ENCODE measurements at regions not wholly inside any gene's neighbourhood (a gene's known extent, or its start where the extent isn't known, plus 50 kb on each side); places are given as distances from the start of the nearest gene placed in this dataset.
"Not testable (repeated sequence)": the region's sequence is repeated elsewhere in the genome, so short reads cannot be mapped to it uniquely, and the experiment has no call there.

DNA sequence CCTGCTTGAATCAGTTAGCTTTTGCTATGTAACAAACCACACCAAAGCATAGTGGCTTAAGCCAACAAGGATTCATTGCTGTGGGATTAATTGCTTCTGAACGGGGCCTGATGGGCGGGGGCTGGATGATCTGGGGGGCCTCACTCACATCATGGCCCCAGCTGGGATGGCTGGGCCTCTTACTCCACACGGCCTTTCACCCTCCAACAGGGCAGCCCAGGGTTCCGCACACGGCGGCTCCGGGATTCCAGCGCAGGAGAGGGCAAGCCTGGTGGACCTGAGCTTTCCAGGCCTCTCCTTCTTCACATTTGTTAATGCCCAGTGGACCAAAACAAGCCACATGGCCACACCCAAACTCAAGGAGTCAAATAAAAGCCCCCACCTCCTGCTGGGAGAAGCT is 86.3 kb upstream of the PHLPP1 start:
- DNase-seq, result no peak

DNA sequence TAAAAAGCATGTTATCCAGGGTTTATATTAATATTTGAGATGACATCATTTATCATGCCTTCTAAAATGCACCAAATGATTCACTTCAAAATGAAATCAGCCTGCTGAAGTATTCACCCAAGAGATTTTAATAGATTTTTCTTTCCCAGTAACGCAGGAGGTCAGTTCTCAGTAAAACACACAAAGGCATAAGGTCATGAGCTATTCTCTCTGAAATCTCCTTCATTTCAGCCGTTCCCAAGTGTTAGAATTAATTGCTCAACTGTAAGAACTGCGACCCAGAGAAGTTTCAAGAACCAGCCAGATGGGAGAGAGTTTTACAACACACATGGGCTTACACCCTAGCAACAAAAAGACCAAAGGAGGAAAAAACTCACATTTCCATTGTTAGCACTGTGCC is 84.2 kb upstream of the PHLPP1 start:
- peak; percentile 26 for DNase-seq

DNA sequence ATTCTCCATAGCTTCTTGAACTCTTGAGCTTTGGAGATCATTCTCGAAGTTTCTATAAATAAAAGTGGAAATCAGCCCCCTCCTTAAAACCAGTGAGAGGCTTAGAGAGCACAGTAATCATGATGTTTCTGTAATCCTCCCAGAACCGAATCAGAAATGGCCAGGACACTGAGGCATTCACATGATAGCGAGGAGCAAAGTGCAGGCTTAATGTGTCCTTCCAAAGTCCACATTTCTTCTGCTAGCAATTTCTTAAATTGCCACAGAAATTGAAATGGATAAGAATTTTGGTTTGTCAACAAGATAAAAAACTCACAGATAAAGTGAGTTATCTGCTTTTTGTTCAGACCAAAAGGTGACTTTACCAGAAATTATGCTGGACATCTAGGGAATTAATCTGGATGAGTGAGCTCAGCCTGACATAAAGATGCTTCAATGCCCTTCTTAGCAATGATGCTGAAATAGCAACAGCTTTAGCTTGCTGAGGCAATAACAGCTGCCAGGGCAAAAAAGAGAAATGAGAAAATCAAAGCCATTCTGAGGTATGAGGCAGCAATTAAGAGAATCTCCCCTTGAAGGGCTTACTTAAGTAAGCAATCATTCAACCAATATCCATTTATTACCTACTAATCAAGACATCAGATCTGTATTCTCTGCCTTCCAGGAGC is 82.4 kb upstream of the PHLPP1 start:
- no peak for DNase-seq

DNA sequence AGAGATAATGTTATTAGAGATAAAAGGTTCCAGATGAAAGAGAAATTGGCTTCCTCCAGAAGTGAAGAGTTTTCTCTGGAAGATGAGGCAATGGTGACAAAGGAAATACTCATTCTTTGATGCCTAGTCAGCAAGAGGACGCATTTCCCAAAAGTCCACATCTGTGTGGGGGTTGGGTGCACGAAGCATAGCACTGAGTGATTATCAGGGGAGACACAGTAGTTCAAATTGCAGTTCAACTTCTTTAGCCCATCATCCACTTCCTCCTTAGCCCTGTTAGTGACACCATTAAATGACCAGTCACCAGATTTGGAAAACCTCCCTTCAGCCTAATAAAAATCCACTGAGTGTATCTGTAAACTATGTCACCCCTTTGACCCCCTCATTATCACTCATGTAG is 80.9 kb upstream of the PHLPP1 start:
- DNase-seq, result no peak

DNA sequence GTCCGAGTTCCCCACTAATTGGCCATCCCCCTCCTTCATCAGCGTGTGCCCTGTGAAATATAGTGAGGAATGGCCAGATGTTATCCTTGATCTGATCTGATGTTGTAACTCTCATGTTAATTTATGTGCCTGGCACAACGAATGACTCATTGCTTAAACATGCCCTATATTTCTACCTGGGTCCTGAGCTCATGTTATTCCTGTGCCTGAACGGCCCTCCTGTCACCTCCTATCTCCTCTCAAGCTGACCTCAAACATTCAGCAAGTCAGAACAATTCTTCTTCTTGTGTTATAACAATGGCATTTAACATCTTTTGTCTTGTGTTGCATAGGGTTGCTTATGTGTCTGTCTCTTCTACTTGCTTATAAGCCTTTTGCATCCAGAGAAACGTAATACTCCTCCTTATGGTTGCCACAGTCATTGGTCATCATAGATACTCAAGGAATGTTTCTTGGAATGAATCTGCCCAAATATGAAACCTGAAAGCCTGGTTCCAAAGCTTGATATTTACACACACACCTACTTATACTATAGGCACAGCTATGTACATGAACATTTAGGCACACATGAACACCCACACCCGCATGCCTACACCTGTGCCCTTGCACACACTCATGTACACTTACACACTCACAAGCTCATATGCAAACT is 80.2 kb upstream of the PHLPP1 start:
- DNase-seq, result no peak

DNA sequence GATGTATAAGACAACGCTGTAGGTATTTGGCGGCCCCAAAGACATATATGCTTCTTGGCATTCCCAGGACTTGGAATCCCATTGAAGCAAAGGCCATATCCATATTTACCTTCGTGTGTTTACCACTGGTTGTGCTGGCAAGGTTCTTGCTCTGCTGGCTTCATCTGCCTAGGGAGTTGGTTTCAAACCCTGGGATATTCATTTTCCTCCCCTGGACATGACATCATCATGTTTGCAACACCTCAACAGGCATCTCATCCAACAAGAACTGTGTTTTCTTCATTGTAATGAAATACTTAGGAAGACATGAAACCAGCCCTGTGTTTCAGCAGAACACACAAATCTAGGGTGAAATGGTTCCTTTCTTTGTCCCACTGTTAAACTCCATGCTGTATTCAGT is 77.9 kb upstream of the PHLPP1 start:
- DNase-seq, result no peak

DNA sequence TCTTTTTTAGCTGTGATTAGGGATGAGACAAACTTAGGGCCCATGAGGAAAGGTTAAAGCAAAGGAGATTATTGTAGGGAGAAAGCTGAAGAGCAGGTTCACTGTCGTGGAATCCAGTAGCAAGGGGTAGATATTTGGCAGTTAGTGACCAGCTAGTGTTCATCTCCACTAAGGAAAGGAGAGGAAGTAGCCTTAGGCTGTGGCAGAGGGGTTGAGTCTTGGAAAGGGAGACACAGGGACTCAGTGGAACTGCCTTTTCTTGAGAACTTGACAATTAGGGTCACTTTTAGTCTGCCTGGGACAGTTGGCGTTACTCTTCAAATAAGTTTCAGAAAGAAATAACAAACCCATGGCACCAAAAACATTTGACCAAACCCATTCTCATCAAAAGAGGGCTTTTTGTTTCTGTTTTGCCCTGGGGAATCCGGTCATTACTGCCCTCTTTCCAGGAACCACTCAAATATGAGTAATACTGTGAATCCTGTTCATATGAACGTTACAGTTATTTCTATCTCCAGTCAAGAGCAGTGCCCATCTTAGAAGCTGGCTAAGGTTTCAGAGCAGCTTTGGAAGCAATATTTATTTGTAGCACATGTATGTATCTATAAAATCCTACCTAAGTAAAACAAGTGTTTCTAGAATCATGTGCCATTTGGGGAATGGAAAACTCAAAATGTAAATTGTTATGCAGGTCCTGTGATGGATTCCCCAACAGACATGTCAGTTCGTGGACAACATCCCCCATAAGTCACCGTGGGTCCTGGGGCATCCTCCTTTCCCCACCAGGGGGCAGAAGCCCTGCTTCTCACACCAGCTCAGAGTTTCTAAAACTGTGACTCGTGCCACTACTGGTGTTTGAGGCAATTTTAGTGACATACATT is 77.3 kb upstream of the PHLPP1 start:
- DNase-seq, result no peak

DNA sequence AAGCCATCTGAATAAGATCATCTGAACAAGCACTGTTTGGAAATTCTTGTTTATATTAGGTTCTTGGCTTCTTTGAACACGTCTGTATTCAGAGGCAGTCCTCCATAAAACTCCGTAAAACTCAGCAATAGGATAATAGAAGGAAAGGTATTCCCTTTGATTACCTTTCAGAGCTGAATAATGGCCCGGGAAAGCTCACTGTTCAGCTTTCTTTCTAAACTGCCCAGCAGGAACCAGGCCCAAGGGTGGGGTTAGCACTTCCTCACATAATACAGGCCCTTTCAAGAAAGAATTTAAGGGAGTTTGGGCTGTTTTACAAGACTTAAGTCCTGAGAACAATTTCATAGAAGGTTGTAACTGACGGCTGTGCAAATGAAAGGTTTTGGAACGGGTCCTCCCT is 72.2 kb upstream of the PHLPP1 start:
- no peak for DNase-seq

DNA sequence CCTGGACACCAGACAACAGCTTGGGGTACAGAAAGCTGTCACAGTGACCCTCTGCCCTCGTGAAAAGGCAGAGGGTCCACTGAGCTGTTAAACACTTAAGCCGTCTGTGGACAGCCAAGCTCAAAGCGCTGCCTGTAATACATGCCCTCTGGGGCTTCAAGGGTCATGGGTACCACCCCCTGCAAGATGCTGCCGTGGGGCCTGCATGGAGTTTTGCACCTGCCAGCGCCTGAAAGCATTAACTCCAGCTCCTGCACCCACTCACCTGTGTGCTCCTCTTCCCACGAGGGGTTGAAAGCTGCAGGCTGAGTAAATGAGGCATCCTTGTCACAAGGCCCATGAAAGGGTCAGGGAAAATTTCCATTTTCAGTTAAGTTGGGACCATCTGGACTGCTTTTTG is 70.6 kb upstream of the PHLPP1 start:
- DNase-seq, result no peak

DNA sequence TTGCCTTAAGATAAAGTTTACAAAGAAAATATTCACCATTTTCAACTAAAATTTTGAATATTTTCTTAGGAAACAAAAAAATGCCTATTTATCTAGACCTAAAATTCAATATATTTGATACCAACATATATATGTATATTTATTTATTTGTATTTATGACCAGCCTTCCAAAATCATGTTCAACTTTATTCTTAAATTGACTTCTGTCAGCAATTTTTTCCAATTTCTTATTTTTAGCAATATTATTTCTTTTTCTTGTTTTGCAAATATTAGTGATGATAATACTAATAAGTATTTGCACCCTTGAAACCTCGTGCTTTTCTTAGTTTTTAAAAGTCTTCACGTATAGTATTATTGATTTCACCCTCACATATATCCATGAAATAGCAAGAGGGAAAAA is 68.2 kb upstream of the PHLPP1 start:
- DNase-seq, result no peak

DNA sequence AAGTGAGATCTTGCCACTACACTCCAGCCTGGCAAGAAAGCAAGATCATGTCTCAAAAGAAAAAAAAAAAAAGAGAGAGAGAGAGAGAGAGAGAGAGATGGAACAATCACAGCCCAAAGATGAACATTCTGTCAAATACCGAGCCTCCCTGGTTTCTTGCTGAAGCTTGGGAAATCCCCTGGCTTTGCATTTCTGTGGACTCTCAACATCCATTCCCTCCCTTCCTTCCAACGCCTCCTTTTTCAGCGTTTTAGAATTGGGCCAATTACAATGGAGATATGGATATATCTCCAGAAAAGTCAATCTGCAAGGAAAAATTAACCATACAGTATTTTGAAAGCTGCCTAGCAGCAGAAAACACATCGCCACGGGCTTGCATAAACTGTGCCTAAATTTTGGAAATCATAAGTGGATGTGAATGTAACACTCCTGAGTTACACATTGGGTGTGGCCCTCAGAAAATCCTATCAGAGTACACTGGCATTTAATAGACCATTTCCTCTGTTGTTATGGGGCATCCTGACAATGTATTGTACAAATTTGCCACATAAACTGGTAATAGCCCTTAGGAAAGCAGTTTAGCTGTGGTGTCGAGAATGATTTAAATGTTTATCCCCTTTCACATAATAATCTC is 67.2 kb upstream of the PHLPP1 start:
- DNase-seq, result no peak

DNA sequence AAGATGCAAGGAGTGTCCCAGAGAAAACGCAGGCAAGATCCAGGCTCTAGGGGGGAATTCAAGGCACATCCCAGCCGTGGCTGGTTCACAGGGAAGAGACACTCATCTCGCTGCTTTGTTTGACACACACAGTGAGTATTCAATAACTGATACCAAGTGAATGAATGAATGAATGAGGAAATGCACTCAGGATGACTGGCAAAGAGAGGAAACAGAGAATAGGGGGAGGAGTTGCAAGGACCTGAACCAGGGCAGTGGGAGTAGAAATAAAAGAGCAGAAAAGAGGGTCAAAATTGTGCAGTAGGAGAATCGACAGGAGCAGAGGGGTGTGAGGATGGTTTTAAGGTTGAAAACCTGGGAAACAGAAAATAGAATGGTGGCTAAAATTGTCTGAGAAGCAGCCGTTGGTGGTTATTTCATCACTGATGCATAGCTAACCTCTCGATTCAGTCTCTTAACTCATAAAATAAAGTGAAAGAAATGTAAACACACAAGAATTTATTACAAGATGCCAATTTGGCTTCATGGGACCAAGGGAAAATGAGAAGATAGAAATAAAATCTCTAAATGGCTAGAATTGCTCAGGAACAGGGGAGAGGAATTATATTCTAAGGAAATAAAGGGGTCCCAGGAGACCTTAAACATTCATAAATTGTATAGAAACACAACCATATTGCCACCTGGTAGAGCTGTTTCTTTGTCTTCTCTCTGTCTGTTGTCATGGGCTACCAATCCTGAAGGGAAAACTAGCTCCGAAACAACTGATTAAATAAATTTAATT is 63.9 kb upstream of the PHLPP1 start:
- no peak for DNase-seq

DNA sequence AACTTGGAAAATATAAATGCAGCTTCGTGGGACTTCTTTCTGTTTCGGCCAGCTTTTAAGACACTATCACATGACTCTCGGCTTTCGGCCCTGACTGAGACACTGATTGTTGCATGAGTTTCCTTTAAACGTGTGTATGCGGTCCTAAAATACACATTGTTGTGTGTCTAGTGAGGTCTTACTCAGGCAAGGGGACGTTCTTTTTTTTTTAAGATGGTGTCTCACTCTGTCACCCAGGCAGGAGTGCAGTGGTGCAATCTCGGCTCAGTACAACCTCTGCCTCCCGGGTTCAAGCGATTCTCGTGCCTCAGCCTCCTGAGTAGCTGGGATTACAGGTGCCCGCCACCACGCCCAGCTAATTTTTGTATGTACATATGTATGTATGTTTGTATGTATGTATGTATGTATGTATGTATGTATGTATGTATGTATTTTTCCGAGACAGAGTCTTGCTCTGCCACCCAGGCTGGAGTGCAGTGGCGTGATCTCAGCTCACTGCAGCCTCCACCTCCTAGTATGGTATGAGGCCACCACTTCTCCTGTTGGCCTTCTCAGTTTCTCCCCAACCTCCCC is 63.2 kb upstream of the PHLPP1 start:
- DNase-seq, result not testable (repeated sequence)

DNA sequence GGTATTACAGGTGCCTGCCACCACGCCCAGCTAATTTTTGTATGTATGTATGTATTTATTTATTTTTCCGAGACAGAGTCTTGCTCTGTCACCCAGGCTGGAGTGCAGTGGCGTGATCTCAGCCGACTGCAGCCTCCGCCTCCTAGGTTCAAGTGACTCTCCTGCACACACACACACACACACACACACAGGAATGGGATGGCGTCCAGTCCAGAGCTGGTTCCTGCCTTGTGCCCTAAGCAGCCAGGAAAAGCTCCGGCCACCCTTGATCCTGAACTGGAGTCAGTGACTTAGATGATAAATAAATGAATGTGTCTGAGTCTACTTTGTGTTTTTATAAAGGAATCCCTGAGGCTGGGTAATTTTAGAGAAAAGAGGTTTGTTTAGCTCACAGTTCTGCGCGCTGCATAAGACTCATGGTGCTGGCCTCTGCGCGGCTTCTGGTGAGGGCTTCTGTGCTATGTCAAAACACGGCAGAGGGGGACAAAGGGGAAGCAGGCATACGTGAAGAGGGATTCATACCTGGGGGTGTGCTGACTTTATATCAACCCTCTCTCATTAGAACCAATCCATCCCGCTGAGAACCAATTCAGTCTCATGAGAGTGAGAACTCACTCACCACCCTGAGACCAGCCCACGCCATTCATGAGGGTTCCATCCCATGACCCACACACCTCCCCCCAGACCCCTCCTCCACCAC is 59.7 kb upstream of the PHLPP1 start:
- no peak for DNase-seq

DNA sequence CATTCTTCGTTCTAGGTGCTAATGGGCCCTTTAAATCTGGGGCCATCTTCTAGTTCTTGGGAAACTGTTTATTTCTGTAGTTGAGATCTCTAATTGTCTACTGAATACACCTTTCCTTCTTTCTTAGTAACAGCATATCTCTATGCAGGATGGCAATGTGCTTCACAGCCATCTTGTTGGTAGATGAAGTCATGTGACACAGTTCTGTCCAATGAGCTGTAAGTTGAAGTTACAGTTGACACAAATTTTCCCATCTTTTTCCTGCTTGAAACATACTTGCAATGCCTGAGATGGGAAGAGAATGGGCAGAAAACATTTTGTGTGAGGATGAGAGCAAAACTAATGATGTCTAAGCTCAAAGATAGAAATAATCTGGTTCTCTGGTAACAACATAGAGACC is 57.3 kb upstream of the PHLPP1 start:
- no peak for DNase-seq

DNA sequence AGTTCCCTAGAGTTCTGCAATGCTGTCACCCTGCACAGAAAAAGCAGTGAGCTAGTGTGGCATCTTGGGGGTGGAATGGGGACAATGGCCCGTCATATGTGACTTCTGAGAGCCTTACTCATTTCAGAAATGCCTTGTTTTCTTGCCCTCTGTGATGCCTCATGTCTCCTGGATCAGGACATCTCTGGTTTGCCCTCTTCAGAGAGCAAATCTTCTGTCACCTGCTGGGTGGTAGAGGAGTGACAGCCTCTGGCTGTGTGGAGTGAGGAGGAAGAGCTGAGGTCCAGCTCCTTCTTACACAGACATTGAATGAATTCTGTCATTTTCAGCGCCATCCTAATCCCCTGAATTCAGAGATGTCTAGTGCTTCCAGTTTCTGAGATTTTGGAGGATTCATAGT is 55.6 kb upstream of the PHLPP1 start:
- DNase-seq, result no peak

DNA sequence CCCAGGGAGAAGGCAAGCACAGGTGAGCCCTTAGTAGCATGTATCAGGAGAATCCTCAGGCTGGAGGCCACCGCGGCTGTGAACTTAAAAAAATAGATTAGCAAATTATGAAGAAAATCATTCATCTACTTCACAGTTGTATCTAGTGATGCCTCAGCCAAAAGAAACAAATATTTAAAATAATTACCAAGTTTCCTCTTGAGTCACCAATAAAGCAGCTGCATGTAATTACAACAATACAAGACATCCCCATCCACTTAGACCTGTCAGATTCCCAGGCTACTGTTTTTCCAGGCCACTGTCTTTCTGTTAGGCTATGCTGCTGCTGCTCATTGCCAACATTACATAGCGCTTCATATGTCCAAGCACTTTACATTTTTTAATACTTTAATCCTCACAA is 54.6 kb upstream of the PHLPP1 start:
- peak; percentile 3 for DNase-seq

DNA sequence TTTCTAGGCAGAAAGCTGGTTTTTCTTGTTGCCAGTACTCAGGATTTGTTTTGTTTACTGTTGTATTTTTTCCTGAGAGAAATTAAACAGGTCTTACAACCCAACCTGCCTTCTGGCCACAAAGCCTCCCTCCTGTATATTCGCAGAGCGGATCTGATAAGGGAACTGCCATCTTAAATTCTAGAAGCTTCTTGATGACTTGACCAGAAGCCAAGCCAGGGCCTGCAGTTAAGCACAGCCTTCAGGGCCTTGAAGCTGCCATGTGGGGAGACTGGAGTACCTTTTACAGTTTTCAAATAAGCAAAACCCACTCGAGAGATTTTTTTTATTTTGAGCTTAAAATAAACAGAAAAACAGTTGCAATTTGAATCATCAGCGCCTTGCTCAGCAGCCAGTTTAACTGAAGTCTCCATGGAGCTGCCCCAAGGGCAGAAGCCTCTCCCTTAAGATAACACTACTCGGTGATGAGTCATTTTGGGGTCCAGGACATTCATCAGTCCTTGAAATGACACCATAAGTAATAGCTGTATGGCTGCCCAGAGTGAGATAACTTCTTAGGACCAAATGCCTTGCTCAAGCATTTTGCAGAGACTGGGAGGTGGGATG is 51.5 kb upstream of the PHLPP1 start:
- no peak for DNase-seq

DNA sequence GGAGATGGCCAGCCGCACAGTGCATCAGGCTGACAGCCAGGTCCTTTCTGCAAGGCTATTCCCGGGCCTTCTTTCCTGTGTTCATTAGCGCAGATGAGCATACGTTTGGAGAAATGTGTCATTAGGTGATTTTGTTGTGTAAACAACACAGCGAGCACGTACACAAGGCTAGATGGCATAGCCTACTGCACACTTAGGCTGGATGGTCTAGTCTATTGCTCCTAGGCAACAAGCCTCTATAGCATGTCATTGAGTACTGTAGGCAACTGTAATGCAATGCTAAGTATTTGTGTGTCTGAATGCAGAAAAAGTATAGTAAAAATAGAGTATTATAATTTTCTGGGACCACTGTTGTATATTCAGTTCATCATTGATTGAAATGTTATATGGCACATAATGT is 50.9 kb upstream of the PHLPP1 start:
- DNase-seq, result no peak

DNA sequence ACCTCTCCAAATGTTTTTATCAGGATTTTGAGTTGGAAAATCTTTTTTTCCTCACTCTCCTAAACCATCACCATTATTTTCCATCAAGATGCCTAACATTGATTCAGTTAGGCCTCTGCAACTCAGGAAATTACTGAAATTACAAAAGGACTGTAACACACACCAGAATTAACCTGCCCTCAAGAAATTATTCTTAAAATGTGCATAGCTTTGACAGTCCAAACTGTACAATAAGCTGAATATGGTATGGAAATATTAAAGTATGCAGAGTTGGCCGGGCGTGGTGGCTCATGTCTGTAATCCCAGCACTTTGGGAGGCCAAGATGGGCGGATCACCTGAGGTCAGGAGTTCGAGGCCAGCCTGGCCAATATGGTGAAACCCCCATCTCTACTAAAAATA is 50.2 kb upstream of the PHLPP1 start:
- no peak for DNase-seq

Data from NCI-H2227 treated with DMSO at 0.1 percent for 48 hours (cell line).